H9 (cell line): ENCODE measurements at regions not wholly inside any gene's neighbourhood (a gene's known extent, or its start where the extent isn't known, plus 50 kb on each side); places are given as distances from the start of the nearest gene placed in this dataset.

ENCODE experiments used
- DNase-seq: peaks from one replicate; pipeline ENCODE4 v3.0.0-alpha.2; 2017
- H2AFZ ChIP-seq: one replicate; pipeline ENCODE4 v1.6.1; 2013; ENCODE audit warnings: mild to moderate bottlenecking, low read length, control low read depth, moderate library complexity
- H2AK5ac ChIP-seq: 2 replicates; pipeline ENCODE4 v1.6.1; 2013; ENCODE audit warnings: low read length, control low read depth, mixed read lengths; ENCODE audit not compliant: insufficient read length
- H2BK120ac ChIP-seq: one replicate; pipeline ENCODE4 v1.6.1; 2013; ENCODE audit warnings: low read depth, mild to moderate bottlenecking, low read length, control low read depth, inconsistent platforms; ENCODE audit not compliant: poor library complexity, severe bottlenecking
- H2BK12ac ChIP-seq: 2 replicates; pipeline ENCODE4 v1.6.1; 2013; ENCODE audit warnings: low read length, control low read depth, mixed read lengths, low read depth; ENCODE audit not compliant: insufficient read length
- H2BK15ac ChIP-seq: 2 replicates; pipeline ENCODE4 v1.6.1; 2013; ENCODE audit warnings: low read depth, low read length, control low read depth
- H2BK20ac ChIP-seq: one replicate; pipeline ENCODE4 v1.6.1; 2013; ENCODE audit warnings: low read depth, mild to moderate bottlenecking, low read length, control low read depth, inconsistent platforms; ENCODE audit not compliant: poor library complexity, severe bottlenecking
- H2BK5ac ChIP-seq: 2 replicates; pipeline ENCODE4 v1.6.1; 2013; ENCODE audit warnings: low read length, control low read depth, mixed read lengths; ENCODE audit not compliant: insufficient read length
- H3K14ac ChIP-seq: 2 replicates; pipeline ENCODE4 v1.6.1; 2013; ENCODE audit warnings: low read length, control low read depth; ENCODE audit not compliant: insufficient read depth
- H3K18ac ChIP-seq: 2 replicates; pipeline ENCODE4 v1.6.1; 2013; ENCODE audit warnings: low read depth, mild to moderate bottlenecking, mixed read lengths, low read length, control low read depth; ENCODE audit not compliant: insufficient read length
- H3K23ac ChIP-seq: 2 replicates; pipeline ENCODE4 v1.6.1; 2013; ENCODE audit warnings: low read length, control low read depth, mixed read lengths, low read depth; ENCODE audit not compliant: insufficient read length
- H3K23me2 ChIP-seq: 2 replicates; pipeline ENCODE4 v1.6.1; 2013; ENCODE audit warnings: low read depth, mild to moderate bottlenecking, mixed read lengths, low read length, control low read depth; ENCODE audit not compliant: insufficient read length, poor library complexity, severe bottlenecking
- H3K27ac ChIP-seq: 2 replicates; pipeline ENCODE4 v1.5.1; 2013; ENCODE audit warnings: low read length, control low read depth, mixed read lengths, low read depth; ENCODE audit not compliant: insufficient read length
- H3K27me3 ChIP-seq: 2 replicates; pipeline ENCODE4 v1.6.1; 2013; ENCODE audit warnings: low read length, control low read depth, inconsistent platforms; ENCODE audit not compliant: insufficient read depth
- H3K4ac ChIP-seq: 2 replicates; pipeline ENCODE4 v1.6.1; 2013; ENCODE audit warnings: low read depth, mild to moderate bottlenecking, control low read depth, inconsistent platforms, low read length, moderate library complexity
- H3K4me1 ChIP-seq: 2 replicates; pipeline ENCODE4 v1.6.1; 2013; ENCODE audit warnings: low read length, control low read depth, inconsistent platforms; ENCODE audit not compliant: insufficient read depth
- H3K4me2 ChIP-seq: 2 replicates; pipeline ENCODE4 v1.6.1; 2013; ENCODE audit warnings: low read length, control low read depth, mixed read lengths; ENCODE audit not compliant: insufficient read length, insufficient read depth
- H3K56ac ChIP-seq: 2 replicates; pipeline ENCODE4 v1.6.1; 2013; ENCODE audit warnings: low read depth, mild to moderate bottlenecking, mixed read lengths, low read length, control low read depth; ENCODE audit not compliant: insufficient read length
- H3K79me1 ChIP-seq: 2 replicates; pipeline ENCODE4 v1.6.1; 2013; ENCODE audit warnings: low read depth, mild to moderate bottlenecking, moderate library complexity, low read length, control low read depth, inconsistent platforms; ENCODE audit not compliant: insufficient read depth, poor library complexity, severe bottlenecking
- H3K79me2 ChIP-seq: 2 replicates; pipeline ENCODE4 v1.6.1; 2013; ENCODE audit warnings: low read length, control low read depth, inconsistent platforms; ENCODE audit not compliant: insufficient read depth
- H3K9ac ChIP-seq: 2 replicates; pipeline ENCODE4 v1.6.1; 2013; ENCODE audit warnings: low read length, control low read depth, mixed read lengths; ENCODE audit not compliant: insufficient read length; ENCODE audit errors: extremely low read depth
- H3K9me3 ChIP-seq: one replicate; pipeline ENCODE4 v1.6.1; 2013; ENCODE audit warnings: low read depth, low read length, inconsistent platforms; ENCODE audit not compliant: control insufficient read depth
- H3T11ph ChIP-seq: one replicate; pipeline ENCODE4 v1.6.1; 2013; ENCODE audit warnings: mild to moderate bottlenecking, low read length, control low read depth, inconsistent platforms
- H4K20me1 ChIP-seq: one replicate; pipeline ENCODE4 v1.6.1; 2013; ENCODE audit not compliant: control insufficient read depth, insufficient read length, insufficient read depth
- H4K5ac ChIP-seq: 2 replicates; pipeline ENCODE4 v1.6.1; 2013; ENCODE audit warnings: low read depth, mild to moderate bottlenecking, mixed read lengths, low read length, control low read depth; ENCODE audit not compliant: insufficient read length
- H4K8ac ChIP-seq: replicated peaks from 2 replicates; pipeline ENCODE4 v1.6.1; 2013; ENCODE audit warnings: low read length, control low read depth, mixed read lengths, low read depth; ENCODE audit not compliant: insufficient read length
- H4K91ac ChIP-seq: 2 replicates; pipeline ENCODE4 v1.6.1; 2013; ENCODE audit warnings: low read depth, mild to moderate bottlenecking, moderate library complexity, mixed read lengths, low read length, control low read depth; ENCODE audit not compliant: insufficient read length
- H3K27ac Mint-ChIP-seq, 3 experiments: 2 replicates in 2 of 3; 3 replicates in 1 of 3; pipeline ENCODE4 v1.8.0; 2020 to 2021; ENCODE audit warnings: mixed read lengths in 3 of 3, mild to moderate bottlenecking in 1 of 3, moderate library complexity in 1 of 3
- H3K27me3 Mint-ChIP-seq: 2 replicates; pipeline ENCODE4 v1.8.0; 2021; ENCODE audit warnings: low read depth, mild to moderate bottlenecking, moderate library complexity, mixed read lengths
- H3K36me3 Mint-ChIP-seq, 3 experiments: 2 replicates in 2 of 3; 3 replicates in 1 of 3; pipeline ENCODE4 v1.8.0; 2020 to 2021; ENCODE audit warnings: low read depth in 3 of 3, mixed read lengths in 3 of 3; ENCODE audit not compliant: insufficient read depth in 1 of 3
- H3K4me1 Mint-ChIP-seq, 2 experiments: 2 replicates each; pipeline ENCODE4 v1.8.0; 2020; ENCODE audit warnings: mixed read lengths in 2 of 2
- H3K4me3 Mint-ChIP-seq, 2 experiments: 2 replicates in 1 of 2; 3 replicates in 1 of 2; pipeline ENCODE4 v1.8.0; 2020 to 2021; ENCODE audit warnings: mild to moderate bottlenecking in 2 of 2, mixed read lengths in 2 of 2, moderate library complexity in 1 of 2
- H3K9me3 Mint-ChIP-seq, 2 experiments: 2 replicates in 1 of 2; 3 replicates in 1 of 2; pipeline ENCODE4 v1.8.0; 2020; ENCODE audit warnings: mild to moderate bottlenecking in 2 of 2, mixed read lengths in 2 of 2, moderate library complexity in 1 of 2
- CTCF ChIP-seq: fragments of 200-600 bp; sonication (generic); conservative IDR thresholded peaks from 3 replicates; pipeline ENCODE4 v1.8.0; 2021; ENCODE audit warnings: antibody characterized with exemption, mild to moderate bottlenecking

GRCh38 chr5:158409507-158409906 is 550.6 kb upstream of the CLINT1 start:
- peaks cover 2 to 5% of the 10 kb centered on the region in 2 experiments; a peak in 3 of 5 replicates for H3K9me3 Mint-ChIP-seq
- no peaks in the 10 kb centered on the region for H3K4me1 Mint-ChIP-seq
- no peaks in the 10 kb centered on the region for H3K79me1 ChIP-seq

More at GRCh38 chr5:158409507-158409906, 550.6 kb upstream of the CLINT1 start:
- H3K4me2 ChIP-seq: no peak overlapping the region
- H4K5ac ChIP-seq: no peak overlapping the region
- no peak overlapping the region for H3K4ac ChIP-seq
- no peaks in the 10 kb centered on the region for H3K9me3 ChIP-seq
- H3K18ac ChIP-seq: no peak overlapping the region
- H2BK15ac ChIP-seq: no peak overlapping the region
- Mint-ChIP-seq H3K4me3 (no peak overlapping the region), H3K27ac (no peak overlapping the region), H3K36me3 (peaks cover 0 to under 1% (median 0%) of the 10 kb centered on the region in 3 experiments; a peak in 1 of 7 replicates), H3K27me3 (no peaks in the 10 kb centered on the region)
- no peaks in the 10 kb centered on the region for H3K4me1 ChIP-seq
- no peak overlapping the region for H2BK5ac ChIP-seq
- H3K56ac ChIP-seq: no peak overlapping the region
- DNase-seq: no peak
- H3K23ac ChIP-seq: no peak overlapping the region
- H2BK12ac ChIP-seq: no peak overlapping the region
- H3K27me3 ChIP-seq: no peaks in the 10 kb centered on the region
- no peaks in the 10 kb centered on the region for H3K79me2 ChIP-seq
- no peak overlapping the region for H3K14ac ChIP-seq
- no peak overlapping the region for H4K91ac ChIP-seq
- H2BK120ac ChIP-seq: no peak overlapping the region
- H4K8ac ChIP-seq: no peak overlapping the region
- no peaks in the 10 kb centered on the region for H4K20me1 ChIP-seq
- no peak overlapping the region for H3T11ph ChIP-seq
- H2AK5ac ChIP-seq: no peak overlapping the region
- H3K9ac ChIP-seq: no peak overlapping the region
- no peak for TF ChIP-seq CTCF
- no peaks in the 10 kb centered on the region for H3K23me2 ChIP-seq
- no peak overlapping the region for H2BK20ac ChIP-seq
- no peak overlapping the region for H3K27ac ChIP-seq
- no peak overlapping the region for H2AFZ ChIP-seq
